K562 (cell line): ENCODE measurements at regions not wholly inside any gene's neighbourhood (a gene's known extent, or its start where the extent isn't known, plus 50 kb on each side); places are given as distances from the start of the nearest gene placed in this dataset.

Experiments
- PHTF2 ChIP-seq: fragments of 250-450 bp; sonication (Bioruptor Pico); IDR thresholded peaks from 2 replicates; pipeline ENCODE4 v1.5.0; 2021; ENCODE audit warnings: mild to moderate bottlenecking
- SMARCA5 ChIP-seq: fragments of 450-650 bp; IDR thresholded peaks from 2 replicates; pipeline ENCODE4 v1.6.1; 2016
- THAP12 ChIP-seq: fragments of 250-450 bp; sonication (Bioruptor Pico); IDR thresholded peaks from 2 replicates; pipeline ENCODE4 v1.9.0; 2021; ENCODE audit warnings: mild to moderate bottlenecking, inconsistent platforms
- ZNF398 ChIP-seq: fragments of 250-450 bp; sonication (Bioruptor Pico); IDR thresholded peaks from 2 replicates; pipeline ENCODE4 v1.8.0; 2021; ENCODE audit warnings: moderate library complexity, mild to moderate bottlenecking, inconsistent platforms
- ZNF449 ChIP-seq: fragments of 250-450 bp; sonication (Bioruptor Pico); IDR thresholded peaks from 2 replicates; pipeline ENCODE4 v1.8.0; 2022; ENCODE audit warnings: moderate library complexity, mild to moderate bottlenecking, inconsistent platforms
- ZNF780A ChIP-seq: fragments of 250-450 bp; sonication (Bioruptor Pico); IDR thresholded peaks from 2 replicates; pipeline ENCODE4 v1.5.0; 2021; ENCODE audit warnings: mild to moderate bottlenecking

- no peak for TF ChIP-seq THAP12 (CRISPR knock-in tag)
- no peak for TF ChIP-seq ZNF398 (CRISPR knock-in tag)
- no peak for TF ChIP-seq ZNF780A (CRISPR knock-in tag)
- TF ChIP-seq ZNF449 (CRISPR knock-in tag) = no peak
- TF ChIP-seq SMARCA5 = no peak
- TF ChIP-seq PHTF2 = no peak
- TF ChIP-seq, all 486 proteins: peak for 0
Observed at GRCh38 chr5:60517094-60517694, 182.8 kb downstream of the DEPDC1B start (continued).
